ENCODE measurements at regions not wholly inside any gene's neighbourhood (a gene's known extent, or its start where the extent isn't known, plus 50 kb on each side); places are given as distances from the start of the nearest gene placed in this dataset.
A peak's percentile ranks its signal among the peaks of the same experiment; 100 is the strongest.

DNA sequence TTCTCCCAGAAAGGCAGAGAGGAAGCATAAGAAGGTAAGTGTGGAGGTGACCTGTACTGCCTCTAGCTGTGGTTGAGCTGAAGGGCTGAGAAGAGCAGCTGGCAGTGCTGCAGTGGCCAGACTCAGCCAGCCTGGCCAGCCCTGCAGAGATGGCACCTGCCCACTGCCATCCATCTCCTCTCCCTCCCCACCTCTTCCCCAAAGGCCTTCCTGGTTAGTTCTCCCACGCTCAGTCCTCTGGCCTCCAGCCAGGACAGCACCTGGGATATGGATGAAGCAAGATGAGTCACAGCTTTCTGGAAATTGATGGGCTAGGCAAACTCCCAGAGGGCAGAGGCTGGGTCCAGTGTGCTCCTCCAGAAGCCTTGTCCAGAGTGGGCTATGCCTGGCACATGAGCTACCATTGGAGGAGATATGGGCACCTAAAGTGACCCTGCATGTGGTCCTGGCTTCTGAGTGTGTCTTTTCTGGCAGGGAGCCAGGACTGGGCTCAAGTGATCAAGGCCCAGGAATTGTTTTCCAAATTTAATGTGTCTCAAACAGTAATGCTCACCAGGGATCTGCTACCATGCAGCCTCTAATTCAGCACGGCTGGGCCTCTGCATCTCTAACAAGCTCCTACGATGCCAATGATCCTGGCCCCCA lies 81.0 kb upstream of the CACUL1 start:
- DNase-seq: no peak

DNA sequence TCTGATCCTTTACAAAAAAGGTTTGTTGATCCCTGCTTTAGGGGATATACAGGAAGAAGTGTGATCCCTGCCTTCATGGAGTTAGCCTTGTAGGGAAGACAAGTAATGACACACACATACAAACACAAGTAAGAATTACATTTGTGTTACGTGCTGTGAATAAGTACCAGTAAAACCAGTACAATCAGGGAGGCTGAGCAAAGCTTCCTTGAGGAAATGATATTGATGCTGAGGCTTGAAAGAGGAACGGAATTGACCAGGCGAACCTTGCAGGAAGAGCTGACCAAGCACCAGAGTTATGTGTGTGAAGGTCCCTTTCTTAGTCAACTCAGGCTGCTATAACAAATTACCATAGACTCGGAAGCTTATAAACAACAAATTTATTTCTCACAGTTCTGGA lies 83.6 kb upstream of the CACUL1 start:
- no peak for DNase-seq

DNA sequence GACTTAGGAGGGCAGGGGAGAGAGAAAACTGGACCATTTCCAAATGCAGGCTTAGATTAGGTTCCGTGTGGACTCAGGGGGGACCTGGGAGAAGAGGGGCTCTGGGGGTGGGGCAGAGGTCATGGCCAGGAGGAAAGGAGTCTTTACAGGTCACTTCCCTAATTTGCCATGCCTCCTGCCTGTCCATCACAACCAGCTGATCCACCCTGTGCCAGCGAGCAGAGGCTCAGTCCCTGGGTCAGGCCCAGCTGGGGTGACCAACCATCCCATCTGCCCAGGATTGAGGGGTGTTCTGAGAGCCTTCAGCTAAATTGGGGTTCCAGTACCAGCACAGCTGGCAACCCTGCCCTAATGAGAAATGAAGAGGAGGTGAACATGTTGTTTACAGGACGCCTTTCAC lies 84.6 kb upstream of the CACUL1 start:
- DNase-seq: no peak

DNA sequence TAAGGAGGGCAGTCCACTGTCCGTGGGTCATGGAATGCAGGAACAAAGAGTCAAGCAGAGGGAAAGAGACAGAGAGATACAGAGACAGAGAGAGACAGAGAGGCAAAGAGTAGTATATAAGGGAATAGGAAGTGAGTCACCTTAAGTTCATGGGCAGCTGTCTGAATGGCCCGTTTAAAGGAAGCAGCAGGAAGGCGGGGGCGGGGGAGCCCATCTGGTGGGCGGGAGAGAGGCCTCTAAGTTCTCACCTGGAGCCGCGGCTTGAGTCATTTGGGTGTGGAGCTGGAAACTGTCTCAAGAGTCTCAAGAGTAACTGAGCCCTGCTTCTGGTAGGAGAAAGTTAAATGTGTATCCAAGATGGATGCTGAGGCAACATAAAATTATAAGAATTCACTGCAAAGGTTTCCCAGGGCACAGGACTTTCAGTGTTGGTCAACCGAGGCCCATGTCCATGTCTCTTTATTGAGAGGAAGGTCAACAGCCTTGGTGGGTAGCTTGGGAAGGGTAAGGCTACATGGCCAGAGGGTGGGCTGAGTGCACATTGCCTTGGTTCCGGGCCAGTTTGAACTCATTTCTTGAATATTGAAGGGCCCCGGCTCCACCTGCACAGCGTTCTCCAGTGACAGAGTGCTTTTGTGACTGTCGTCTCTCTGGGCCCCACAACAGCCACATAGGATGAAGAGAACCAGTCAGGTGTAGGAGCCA lies 85.5 kb upstream of the CACUL1 start:
- DNase-seq: no peak

DNA sequence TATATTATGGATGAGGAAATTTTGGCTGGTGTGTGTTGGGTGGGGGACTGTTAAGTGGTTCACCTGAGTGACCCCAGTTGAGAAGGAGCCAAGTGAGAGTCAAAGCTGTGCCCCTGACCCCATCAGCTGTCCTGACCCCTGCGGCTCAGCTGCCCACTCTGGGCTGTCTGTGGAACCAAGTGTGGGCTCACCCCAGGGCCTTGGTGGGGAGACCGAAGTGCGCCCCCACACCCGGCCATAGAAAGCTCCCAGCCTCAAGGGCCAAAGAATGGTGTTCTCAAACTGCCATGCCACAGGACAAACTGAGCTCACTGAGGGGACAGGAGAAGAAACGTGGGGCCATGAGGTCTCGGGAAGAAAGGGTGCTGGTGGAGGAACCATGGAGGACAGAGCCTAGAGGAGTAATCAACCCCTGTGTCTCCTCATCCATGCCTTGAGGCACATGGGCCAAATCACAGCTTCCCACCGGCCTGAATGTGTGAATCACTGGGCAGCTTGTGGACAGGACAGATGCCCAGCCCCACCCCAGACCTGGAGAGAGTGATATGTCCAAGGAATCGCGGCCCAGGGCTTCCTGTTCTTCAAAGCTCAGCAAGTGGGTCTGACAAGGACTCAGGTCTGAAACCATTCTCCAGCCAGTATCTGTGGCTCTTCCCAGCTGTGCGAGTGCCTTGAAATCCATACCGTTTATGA lies 86.2 kb upstream of the CACUL1 start:
- no peak for DNase-seq

DNA sequence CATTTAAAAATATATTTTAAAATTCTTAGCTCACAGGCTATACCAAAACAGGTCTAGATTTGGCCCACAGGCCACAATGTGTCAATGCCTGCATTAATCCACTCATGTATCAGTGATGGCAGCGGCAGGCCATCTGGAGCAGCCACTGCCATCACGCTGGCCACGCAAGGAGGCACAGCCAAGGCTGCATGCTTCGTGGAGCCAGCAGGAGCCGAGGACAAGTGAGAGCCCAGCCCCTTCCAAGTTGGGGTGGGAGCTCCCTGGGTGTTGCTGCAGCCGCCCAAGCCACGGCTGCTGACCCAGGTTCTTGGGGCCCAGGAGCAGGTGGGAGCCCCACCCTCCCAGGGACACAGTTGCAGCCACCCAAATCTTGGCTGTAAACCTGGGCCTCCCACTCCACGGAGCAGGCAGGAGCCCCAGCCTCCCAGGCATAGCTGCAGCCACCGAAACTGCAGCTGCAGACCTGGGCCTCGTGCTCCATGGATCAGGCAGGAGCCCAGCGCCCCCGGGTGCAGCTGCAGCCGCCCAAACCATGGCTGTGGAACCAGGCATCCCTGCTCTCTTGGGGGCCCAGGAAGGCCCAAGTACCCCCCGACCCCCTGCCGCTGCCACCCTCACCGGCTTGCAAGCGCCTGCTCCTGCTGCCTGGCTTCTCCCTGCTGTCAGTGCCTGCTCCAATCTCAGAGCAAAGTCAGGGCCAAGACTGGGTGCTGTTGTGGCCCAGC lies 87.3 kb upstream of the CACUL1 start:
- DNase-seq: no peak

DNA sequence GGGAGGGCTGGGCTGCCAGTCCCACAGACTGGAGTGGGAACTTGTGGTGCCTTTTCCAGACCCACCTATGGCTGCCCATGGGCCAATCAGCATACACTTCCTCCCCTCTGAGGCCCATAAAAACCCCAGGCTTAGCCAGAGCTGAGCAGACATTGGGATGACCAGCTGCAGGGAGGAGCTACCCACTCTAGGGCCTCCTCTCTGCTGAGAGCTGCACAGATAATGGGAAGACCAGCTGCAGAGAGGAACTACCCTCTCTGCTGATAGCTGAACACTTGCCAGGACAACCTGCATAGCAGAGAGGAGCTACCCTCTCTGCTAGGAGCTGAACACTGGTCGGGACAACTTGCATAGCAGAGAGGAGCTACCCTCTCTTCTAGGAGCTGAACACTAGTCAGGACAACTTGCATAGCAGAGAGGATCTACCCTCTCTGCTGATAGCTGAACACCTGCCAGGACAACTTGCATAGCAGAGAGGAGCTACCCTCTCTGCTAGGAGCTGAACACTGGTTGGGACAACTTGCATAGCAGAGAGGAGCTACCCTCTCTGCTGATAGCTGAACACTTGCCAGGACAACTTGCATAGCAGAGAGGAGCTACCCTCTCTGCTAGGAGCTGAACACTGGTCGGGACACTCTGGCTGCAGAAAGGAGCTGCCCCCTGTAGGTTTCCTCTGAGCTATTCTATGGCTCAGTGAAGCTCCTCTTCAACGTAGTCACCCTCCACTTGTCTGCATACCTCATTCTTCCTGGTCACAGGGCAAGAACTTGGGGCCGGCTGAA lies 88.3 kb upstream of the CACUL1 start:
- no peak for DNase-seq

DNA sequence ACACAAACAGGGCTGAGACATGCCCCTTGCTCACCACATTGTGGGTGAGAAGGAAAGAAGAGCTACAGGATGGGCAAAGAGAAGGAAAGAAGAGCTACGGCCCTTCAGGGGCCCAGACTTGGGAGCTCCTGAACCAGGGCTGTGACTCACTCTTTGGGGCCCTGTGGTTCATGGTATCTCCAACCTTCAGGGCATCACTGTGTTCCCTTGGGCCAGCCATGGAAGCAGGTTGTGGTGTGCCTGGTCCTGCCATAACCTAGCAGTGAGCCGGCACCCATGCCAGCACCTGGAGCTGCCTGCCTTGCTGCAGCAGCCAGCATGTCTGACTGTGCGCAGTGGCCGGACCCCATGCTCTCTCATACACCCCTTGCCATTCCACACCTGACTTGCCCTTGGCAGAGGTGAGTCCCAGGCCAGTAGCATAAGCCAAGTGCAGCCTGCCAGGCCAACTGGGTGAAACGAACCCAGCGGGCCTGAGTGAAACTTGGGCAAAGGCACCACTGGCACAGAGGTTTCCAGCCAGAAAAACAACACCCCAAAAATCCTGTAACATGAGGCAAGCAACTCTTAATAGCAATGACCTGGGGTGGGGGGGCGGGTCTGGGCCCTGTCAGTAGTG lies 89.0 kb upstream of the CACUL1 start:
- DNase-seq: no peak

DNA sequence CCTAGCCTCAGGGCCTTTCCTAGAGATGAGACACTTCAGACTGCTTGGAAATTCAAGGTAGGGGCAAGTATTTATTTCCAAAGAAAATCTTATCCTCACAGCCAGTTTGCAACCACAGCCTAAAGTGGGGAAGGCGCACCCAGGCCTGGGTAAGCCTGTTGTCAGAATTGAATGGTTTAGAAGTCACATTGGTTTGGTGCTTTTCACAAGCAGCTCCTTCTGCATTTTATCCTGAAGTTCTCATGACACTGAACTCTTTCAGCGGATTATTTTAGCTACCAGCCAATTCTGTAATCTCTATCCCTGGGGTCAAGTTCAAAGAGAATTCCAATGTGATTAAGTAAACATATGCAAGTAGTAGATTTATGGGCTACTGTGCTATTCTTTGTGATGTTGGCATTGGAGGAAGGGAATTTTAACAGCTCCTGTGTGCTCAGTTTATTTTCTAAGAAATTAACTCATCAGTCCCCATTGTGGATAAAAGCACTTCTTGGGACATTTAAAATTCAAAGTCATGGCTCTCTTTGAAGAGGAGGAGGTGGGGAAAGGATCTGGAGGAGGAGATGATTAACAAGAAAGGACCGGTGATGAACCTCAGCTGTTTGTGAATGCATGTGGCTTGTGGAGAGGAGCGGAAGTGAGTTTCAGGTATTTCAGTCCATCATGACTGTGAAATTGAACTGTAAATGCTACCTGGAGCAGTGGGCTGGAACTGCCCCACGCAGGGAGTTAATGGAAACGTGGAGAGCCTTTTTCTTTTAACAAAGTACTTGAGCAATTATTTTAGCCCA lies 90.2 kb upstream of the CACUL1 start:
- no peak for DNase-seq

DNA sequence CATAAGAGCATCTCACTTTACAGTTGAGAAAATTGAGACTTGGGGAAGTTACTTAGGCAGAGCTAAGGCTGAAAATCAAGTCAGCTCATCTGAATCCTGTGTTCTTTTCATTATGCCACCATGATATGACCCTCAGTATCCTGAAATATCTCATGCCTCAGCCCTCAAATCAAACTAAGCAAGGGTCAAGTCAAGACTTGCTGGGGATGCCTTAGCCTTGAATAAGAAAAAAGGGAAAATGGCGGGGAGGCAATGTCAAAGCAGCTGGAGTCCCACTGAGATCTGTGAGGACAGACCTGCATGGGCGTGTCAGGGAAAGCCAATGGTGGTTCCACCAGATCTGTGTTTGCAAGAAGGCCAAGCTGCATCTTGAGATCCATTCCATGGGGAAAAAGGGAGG lies 91.0 kb upstream of the CACUL1 start:
- no peak for DNase-seq

DNA sequence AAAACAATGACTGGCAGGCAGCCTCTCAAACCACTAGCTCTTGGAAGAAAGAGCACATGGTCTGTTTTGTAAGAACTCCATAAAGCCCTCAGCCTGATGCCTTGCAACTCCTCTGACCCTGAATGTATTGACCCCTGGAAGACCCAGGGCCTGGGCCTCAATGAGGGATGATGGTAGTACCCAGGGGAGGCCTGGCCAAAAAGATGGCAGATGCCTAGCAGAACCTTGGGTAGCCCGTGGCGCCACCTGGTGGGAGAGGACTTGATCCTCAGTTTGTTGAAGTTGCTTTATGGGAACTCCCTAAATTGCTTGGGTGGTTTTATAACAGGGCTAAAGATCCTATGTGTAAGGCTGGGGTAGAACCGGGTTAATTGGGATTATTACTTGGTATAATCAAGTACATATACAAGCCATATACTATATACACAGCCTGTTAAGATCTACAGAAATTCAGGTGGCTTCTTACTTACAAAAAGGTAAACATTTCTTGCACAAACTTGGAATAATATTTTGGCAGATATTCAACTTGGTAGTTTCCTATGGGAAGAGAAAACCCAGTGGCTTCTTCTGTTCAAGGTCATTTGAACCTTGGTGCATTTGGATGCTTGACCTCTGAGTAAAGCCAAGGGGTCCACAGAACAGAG lies 95.8 kb upstream of the CACUL1 start:
- DNase-seq: peak; percentile 44 to 57

DNA sequence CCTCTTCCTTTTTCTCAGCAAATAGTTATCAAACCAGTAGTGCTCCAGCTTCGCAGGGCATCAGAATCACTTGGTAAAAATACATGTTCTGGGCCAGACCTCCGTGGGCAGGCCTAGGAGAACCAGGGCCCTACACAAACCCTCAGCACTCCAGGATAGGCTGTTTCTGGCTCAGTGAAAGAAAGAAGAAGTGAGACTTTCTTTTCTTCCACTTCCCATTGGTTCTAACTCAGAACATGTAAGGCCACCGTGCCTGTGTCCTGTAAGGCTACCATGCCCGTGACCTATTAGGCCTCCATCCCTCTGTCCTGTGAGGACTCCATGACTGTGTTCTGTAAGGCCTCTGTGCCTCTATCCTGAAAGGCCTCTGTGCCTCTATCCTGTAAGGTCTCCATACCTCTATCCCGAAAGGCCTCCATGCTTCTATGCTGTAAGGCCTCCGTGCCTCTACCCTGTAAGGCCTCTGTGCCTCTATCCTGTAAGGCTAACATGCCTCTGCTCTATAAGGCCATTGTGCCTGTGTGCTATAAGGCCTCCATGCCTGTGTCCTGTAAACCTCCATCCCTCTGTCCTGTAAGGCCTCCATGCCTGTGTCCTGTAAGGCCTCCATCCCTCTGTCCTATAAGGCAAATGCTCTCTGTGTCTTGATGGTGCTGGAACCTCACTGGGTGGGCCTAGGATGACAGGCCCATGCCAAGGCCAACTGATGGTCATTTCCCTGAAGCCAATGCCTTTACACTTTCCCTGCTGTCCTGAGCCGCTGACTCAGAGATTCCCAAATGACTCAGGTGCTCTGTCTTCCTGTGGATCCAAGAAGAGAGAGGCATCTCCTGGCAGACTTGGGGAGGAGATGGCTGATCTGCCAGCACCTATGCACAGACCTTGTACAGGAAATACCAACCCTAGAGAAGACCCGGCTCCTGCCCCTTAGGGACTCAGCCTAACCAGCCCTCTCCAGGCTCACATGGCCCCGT lies 96.6 kb upstream of the CACUL1 start:
- no peak for DNase-seq

DNA sequence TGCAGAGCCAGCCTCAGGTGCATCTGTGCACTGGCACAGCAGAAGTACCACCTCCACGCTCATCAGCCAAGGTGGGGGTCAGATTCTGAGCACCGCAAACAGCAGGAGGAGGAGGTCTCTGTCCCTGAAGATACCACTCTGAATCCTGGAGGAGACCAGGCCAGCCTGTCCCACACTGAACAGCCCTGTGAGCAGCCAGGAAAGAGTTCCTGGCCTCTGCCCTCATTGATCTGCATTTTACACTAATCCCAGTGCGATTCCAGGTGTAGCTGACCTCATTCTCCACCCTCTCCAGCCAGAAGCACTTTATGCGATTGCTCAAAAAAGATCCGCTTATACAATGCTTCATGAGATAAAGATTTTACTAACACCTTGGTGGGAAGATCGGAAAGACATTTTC lies 99.1 kb upstream of the CACUL1 start:
- no peak for DNase-seq

DNA sequence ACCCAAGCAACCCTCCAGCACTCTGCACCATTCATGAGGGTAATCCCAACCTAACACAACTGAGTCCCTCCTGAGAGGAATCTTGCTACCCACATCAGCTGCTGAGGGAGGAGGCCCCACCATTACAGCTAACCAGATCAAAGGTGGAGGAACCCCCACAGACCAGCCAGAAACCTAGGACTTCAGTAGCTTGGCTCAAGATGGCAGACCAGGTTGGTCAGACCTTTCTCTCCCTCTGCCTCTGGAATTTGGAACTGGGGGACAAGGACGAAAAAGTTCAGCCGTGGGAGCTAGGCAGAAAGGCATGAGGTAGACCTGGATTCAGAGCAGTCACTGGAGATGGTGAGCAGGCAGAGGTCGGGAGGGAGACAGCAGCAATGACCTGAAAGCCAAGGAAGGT lies 101.3 kb upstream of the CACUL1 start:
- no peak for DNase-seq

DNA sequence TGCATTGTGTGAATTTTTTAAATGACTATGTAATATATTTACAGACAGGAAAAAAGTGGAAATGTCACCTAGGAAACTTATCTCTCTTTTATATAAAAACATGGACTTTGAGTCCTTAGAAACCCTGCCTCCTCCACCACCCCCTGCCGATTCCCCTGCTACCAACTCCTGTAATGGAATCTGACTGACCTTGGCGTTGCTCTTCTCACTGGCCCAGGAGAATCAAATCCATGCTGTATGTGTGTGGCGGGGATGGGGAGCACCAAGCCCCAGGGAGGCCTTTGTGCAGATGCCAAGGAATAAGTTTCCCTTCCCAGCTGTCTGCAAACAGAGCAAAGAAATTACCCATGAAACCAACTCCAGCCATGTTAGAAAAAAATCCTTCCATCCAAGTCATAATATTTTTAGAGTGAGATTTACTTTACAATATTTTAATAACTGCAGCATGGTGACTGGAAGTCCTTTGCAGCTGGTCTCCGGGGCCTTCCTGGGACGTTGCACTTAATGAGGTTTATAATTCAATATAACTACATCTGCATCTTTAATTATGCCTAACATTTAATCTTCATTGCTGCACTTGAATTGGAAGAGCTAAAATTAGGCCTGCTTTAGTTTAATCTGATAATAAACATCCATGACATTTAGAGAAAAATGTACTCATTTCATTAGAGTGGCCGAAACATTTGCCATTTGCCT lies 111.4 kb upstream of the CACUL1 start:
- DNase-seq: no peak

DNA sequence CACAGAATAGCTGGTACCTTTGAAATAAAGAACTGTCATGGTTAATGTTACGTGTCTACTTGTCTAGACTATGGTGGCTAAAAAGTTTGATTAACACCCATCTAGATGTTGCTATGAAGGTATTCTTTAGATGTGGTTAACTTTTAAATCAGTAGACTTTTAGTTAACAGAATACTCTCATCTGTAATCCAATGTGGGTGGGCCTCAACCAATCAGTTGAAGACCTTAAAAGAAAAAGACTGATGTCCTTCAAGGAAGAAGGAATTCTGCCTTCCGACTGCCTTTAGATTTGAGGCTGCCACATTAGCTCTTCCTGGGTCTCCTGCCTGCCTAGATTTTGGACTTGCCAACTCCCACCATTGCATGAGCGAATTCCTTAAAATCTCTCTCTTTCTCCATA lies 113.0 kb upstream of the CACUL1 start:
- DNase-seq: no peak

DNA sequence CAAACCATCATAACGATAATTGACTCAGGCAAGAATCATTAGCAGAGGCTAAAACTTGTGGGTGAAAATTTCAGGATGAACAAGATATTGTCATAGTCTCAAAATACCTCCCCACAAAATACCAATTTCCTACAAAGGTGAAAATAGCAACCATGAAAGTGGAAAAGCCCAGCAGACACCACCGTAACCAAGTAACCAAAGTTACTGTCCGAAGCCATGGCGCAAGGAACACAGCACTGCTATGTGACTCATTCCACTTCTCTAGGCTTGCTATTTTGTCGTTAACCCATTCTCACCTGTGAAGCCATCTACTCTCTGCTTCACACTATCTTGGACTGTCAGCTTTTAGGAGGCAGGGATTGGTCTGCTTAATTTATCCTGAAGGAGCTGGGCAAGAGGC lies 113.8 kb upstream of the CACUL1 start:
- no peak for DNase-seq

DNA sequence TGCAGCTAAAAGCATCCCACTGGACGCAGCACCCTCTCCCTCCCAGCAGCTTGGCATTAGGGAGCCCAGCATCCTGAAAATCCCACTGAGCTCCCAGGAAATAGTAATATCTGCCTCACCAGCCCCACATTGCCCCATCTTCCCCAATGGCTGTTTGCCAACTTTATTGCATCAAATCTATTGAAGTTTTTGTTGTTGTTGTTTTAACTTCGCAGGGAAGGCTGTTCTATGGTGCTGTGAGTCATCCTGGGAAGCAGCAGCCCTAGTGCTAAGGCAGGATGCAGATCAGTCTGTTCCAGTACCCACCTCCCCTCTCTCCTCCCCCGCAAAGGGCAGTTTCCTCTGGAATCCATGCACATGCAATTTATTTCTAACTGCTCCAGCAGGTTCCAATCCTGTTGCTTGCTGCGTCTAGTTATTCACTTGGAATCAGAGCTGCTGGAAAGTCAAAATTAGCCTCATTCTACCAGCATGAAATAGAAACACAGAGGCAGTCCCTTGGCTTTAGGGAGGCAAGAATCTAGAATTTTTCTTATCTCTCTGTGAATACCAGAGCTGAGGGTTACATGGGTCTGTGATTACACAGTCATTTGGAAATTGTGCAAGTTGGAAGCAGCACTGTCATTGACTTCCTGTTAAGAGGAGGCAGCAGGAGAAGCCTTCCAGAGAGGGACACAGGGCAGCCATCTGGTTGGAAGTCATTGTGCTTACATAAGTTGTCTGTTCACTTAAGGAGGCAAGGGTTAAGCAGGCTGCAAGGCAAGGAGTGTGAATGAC lies 115.9 kb upstream of the CACUL1 start:
- no peak for DNase-seq

Measured in CD4-positive, alpha-beta T cell treated with Interleukin-4 for 1 hour (primary cell).